HG03095 (cell line): ENCODE measurements at regions not wholly inside any gene's neighbourhood (a gene's known extent, or its start where the extent isn't known, plus 50 kb on each side); places are given as distances from the start of the nearest gene placed in this dataset.
"Not testable (repeated sequence)": the region's sequence is repeated elsewhere in the genome, so short reads cannot be mapped to it uniquely, and the experiment has no call there.

Source experiments
- ATAC-seq: cut with Tn5 transposase; IDR thresholded peaks from one replicate; pipeline ENCODE4 v1.9.1; 2021; ENCODE audit warnings: moderate library complexity; ENCODE audit not compliant: unreplicated experiment

DNA sequence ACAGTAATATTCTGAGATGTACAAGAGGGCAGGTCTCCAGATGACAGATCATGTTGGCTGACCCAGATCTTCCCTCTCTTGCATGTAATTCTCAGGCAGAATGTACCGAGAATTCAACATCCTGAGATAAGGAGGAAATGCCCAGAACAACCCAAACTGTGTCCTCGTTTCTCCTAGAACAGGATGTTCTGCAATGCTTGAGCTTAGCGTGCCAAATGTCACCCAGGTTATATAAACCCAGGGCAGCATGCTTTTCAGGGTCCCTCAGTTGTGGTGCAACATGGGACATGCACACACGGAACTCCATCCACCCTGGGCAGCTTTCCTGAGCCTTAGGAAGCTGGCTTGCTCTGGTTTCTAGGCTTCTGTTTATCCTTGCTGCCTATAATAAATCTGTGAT, 102.1 kb upstream of the CMC1 start:
- no peak for ATAC-seq

DNA sequence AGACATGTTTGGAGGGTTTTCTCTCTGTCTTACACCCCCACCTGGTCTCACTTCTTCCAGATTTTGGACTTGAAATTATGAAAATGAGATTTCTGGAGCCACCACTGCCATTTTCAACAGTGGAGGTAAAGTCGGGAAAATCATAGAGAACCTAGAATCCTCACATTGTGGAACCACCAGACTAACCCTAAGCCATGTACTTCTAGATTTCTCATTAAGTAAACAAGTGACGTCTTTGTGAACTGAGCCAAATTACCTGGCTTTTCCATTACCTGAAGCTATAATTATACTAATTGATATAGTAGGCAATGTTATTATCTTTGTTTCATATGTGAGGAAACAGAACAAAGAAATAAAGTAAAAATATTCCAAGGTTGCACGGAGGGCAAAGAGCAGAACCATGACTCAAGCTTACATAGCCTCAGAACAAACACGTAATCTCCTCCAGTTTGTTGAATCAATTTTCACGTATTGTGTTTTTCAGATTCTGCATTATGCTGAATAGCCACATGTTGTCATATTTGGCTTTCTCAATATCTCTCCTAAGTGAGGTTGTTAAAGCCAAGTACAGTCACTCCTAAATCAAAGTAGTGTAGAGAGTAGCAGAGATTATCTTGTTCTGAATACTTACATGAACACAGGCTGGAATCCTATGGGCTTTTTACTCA, 101.3 kb upstream of the CMC1 start:
- ATAC-seq: no peak

- ATAC-seq: no peak
Measured at GRCh38 chr3:28140664-28141063, 100.8 kb upstream of the CMC1 start.

- ATAC-seq: no peak
Measured at GRCh38 chr3:28149960-28150359, 91.5 kb upstream of the CMC1 start.

DNA sequence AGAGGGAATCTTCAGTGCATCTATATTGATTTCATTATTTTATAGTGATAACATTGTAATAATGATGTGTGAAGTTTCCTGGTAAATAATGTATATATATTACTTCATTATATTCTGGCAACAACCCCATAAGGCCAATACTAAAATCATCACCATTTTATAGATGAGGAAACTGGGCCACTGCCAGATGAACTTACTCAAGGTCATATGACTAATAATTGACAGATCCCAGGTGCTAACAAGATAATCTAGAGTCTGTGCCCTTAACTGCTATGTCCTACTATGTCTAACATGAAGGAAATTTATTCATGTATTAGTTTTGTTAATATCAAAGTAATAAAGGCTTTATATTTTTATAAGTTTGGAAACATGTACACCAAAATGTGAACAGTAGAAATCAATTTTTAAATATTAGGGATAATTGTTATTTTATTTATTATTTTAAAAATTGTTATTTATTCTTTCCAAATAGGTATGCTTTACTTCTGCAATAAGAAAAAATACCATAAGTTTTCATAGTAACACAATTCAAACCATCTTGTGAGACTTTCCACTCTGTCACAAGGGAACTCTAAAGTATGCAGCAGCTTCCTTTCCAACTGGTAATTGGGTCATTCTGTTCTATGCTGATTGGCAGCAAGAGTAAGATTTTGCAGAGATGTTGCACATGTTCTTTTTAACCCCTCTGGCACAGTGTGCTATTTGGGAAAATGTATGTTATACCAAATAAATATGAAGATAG, 90.8 kb upstream of the CMC1 start:
- no peak for ATAC-seq

DNA sequence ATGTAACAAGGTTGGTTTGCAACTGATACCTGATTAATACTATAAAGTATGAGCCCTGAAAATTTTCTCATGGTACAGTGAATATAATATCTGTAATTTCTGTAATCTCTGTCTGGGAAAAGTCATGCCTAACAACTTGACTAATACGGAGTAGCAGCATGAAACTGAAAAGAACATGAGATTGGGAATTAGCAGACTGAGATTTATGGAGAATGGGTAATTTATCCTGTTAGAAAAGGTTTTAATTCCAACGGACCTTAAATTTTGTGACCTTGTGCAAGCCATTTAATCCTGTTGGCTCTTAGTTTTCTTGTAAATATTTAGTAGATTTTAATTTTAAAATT, 90.2 kb upstream of the CMC1 start:
- ATAC-seq: no peak

GRCh38 chr3:28151608-28152228, 89.7 kb upstream of the CMC1 start:
- peak; percentile 89 for ATAC-seq

DNA sequence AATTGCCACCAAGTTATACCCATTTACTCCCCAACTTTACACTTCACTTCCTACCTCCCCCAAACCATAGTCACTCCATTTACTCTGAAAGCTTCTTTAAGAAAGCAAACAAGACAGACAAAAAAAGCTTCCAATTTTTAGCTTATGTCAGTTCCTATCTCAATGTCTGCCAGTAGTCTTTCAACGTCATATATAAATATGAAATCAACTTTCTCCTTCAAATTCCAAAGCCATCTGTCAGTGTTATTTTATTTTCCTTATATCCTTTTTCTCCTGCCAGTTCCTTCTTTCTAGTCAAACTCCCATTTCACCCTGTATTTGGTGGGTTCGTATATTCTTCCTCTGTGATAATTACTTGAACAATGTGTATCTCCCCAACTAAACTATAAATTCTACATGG, 85.8 kb upstream of the CMC1 start:
- ATAC-seq: no peak

DNA sequence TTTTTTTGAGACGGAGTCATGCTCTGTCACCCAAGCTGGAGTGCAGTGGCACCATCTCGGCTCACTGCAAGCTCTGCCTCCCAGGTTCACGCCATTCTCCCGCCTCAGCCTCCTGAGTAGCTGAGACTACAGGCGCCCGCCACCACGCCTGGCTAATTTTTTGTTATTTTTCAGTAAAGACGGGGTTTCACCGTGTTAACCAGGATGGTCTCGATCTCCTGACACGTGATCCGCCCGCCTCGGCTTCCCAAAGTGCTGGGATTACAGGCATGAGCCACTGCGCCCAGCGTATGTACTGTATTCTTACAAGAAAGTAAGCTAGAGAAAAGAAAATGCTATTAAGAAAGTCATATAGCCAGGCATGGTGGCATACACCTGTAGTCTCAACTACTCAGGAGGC, 84.8 kb upstream of the CMC1 start:
- not testable (repeated sequence) for ATAC-seq

- ATAC-seq: no peak
Measured at GRCh38 chr3:28171962-28172361, 69.5 kb upstream of the CMC1 start.

DNA sequence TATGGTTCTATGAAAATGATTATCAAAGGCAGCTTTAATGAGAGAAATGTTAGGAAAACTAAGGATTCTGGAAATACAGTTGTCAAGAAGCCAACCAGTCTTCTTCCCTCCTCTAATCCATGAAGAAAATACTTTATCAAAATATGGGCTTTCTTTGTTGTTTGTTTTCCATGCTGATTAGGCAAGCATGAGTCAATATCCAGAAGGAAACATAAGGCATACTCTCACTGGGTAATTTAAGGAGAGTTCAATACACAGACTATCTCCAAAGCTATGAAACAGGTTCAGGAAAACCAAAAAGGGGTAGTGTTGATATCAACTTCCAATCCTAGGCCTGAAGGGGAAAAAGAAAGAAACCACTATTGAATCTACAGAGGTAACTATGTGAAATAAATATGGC, 68.7 kb upstream of the CMC1 start:
- no peak for ATAC-seq

DNA sequence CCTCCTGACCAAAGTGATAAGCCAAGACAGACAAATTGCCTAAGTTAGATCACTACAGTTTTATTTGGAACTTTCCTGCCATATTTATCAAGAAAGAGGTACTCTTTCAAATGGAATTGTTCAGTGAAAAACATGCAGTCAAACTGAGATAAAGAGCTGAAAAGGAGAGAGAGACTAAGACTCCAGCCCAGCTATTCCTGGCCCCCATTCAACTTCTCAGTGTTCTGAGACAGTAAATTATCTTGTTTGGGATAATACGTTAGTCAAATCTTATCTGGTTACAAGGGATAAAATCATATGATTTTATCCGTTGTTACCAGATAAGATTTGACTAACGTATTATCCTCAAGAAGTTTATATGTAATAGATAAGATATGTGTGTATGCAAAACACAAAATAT, 67.6 kb upstream of the CMC1 start:
- no peak for ATAC-seq

GRCh38 chr3:28186748-28187147, 54.7 kb upstream of the CMC1 start:
- no peak for ATAC-seq

- no peak for ATAC-seq
Measured at GRCh38 chr3:28188686-28189085, 52.7 kb upstream of the CMC1 start.

DNA sequence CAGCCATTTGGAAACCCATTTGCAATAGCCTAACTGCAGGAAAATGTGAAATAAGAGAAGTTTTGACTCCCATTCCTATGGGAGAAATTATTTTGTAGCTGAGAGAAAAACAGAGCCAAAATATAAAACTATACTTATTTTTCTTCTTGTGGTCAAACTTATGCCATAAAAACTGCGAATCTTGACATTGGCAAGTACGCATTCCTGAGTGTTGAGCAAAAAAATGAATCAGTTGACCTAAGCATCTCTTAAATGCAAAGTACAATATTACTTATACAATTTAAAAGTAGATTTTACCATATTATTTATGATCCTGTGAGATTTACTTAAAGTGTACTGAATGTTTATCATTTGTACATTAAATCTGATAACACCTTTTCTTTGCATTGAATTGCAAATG, 50.1 kb upstream of the CMC1 start:
- no peak for ATAC-seq
